BJ (cell line): ENCODE measurements at regions not wholly inside any gene's neighbourhood (a gene's known extent, or its start where the extent isn't known, plus 50 kb on each side); places are given as distances from the start of the nearest gene placed in this dataset.
A peak's percentile ranks its signal among the peaks of the same experiment; 100 is the strongest.
"Not testable (repeated sequence)": the region's sequence is repeated elsewhere in the genome, so short reads cannot be mapped to it uniquely, and the experiment has no call there.

Source experiments
- CTCF ChIA-PET: fragments of 350-600 bp; formaldehyde crosslinking; extraction: SDS; loops from one replicate; lab custom pipeline; 2021; ENCODE audit warnings: antibody characterized with exemption, inconsistent platforms; lab: Yijun Ruan, JAX
- POLR2A ChIA-PET: fragments of 300-600 bp; sonication (Branson Sonifier 250); formaldehyde crosslinking; extraction: SDS; loops from one replicate; lab custom pipeline; 2021; ENCODE audit warnings: antibody characterized with exemption; lab: Charles Lee
- DNase-seq: peaks from one replicate; pipeline ENCODE4 v3.0.0-alpha.2; 2011; ENCODE audit warnings: low read depth
- H3K27me3 ChIP-seq: 2 replicates; pipeline ENCODE4 v1.6.0; 2011; ENCODE audit warnings: low read length; ENCODE audit not compliant: control insufficient read depth, insufficient read depth
- H3K36me3 ChIP-seq: 2 replicates; pipeline ENCODE4 v1.5.1; 2011; ENCODE audit warnings: low read length; ENCODE audit not compliant: control insufficient read depth, insufficient read depth
- H3K4me3 ChIP-seq: 2 replicates; pipeline ENCODE4 v1.5.1; 2011; ENCODE audit warnings: low read depth, mild to moderate bottlenecking, control low read depth, low read length
- CTCF ChIP-seq: IDR thresholded peaks from 2 replicates; pipeline ENCODE4 v1.5.1; 2011; ENCODE audit warnings: low read depth, mild to moderate bottlenecking, control low read depth, inconsistent platforms, low read length, moderate library complexity; ENCODE audit not compliant: insufficient read depth

DNA sequence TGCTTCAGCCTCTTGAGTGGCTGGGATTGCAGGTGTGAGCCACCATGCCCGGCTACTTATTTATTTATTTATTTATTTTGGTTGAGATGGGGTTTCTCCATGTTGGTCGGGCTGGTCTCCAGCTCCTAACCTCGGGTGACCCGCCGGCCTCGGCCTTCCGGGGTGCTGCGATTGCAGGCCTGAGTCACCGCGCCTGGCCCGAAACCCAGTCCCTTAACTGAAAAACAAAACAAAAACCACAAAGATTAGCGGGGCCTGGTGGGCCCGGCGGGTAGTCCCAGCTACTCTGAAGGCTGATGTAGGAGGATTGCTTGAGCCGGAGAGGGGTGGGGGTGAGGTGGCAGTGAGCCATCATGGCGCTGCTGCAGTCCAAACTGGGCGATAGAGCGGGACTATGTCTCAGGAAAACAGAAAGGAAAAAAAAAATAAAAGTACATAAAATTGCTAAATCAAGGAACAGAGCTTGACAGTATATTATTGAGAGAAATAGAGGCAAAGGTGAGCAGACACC, 75.6 kb upstream of the NIPA1 start:
- H3K36me3 ChIP-seq, CTCF ChIA-PET, DNase-seq, POLR2A ChIA-PET, H3K27me3 ChIP-seq, H3K4me3 ChIP-seq: not testable (repeated sequence)

GRCh38 chr15:22713933-22714332, 72.5 kb upstream of the NIPA1 start:
- H3K27me3 ChIP-seq, H3K36me3 ChIP-seq, DNase-seq, CTCF ChIA-PET, POLR2A ChIA-PET, H3K4me3 ChIP-seq: not testable (repeated sequence)

GRCh38 chr15:22714358-22715132, 71.9 kb upstream of the NIPA1 start:
- H3K36me3 ChIP-seq, DNase-seq, CTCF ChIA-PET, H3K27me3 ChIP-seq, POLR2A ChIA-PET: not testable (repeated sequence)
- peak overlapping the region; percentile 8; the same call in 1 of the 2 replicates for H3K4me3 ChIP-seq

GRCh38 chr15:22715133-22715845, 71.2 kb upstream of the NIPA1 start:
- CTCF ChIA-PET, H3K36me3 ChIP-seq, DNase-seq, H3K27me3 ChIP-seq, POLR2A ChIA-PET: not testable (repeated sequence)
- H3K4me3 ChIP-seq, result peak overlapping the region; percentile 16

- 0 out of 2 replicates have a peak, but pooled peaks have one; percentile 5 for TF ChIP-seq CTCF
- POLR2A ChIA-PET, H3K36me3 ChIP-seq, H3K27me3 ChIP-seq, H3K4me3 ChIP-seq, DNase-seq, CTCF ChIA-PET: not testable (repeated sequence)
Measured at GRCh38 chr15:22719980-22720379, 66.5 kb upstream of the NIPA1 start.

DNA sequence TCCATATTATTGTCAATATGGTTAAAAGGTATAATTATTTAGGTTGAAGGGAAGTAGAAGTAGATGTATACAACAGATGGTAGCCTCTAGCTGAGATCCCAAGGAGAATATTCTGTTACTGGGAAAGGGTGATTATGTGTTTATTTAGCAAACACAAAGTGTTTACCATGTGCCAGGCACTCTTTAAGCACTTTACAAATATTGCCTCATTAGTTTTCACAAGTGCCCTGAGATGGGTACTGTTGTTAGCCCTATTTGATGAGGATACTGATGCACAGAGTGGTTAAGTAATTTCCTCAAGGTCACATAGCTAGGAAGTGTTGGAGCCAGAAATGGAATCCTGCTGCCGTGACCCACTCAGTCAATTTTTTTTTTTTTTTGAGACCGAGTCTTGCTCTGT, 60.3 kb upstream of the NIPA1 start:
- H3K27me3 ChIP-seq, H3K36me3 ChIP-seq, POLR2A ChIA-PET, DNase-seq, H3K4me3 ChIP-seq, CTCF ChIA-PET: not testable (repeated sequence)

DNA sequence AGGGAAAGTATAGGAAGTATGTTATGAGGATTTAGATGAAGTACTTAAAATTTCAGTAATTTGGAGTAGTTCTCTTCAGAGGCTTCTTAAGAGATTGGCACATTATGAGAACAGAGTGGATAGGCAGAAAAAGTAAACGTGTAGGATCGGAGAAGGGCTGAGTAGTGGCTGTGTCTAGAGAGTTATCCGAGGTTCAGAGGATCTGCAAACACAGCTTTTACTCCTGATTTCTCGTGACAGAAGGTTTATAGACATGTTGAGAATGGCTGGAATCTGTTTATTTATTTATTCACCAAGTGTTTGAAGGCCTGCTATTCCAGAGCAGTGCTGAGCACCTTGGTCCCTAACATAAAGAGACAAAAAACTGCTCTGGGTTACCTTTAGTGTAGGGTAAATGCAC, 51.4 kb upstream of the NIPA1 start:
- H3K4me3 ChIP-seq, H3K27me3 ChIP-seq, POLR2A ChIA-PET, CTCF ChIA-PET, H3K36me3 ChIP-seq, DNase-seq: not testable (repeated sequence)

DNA sequence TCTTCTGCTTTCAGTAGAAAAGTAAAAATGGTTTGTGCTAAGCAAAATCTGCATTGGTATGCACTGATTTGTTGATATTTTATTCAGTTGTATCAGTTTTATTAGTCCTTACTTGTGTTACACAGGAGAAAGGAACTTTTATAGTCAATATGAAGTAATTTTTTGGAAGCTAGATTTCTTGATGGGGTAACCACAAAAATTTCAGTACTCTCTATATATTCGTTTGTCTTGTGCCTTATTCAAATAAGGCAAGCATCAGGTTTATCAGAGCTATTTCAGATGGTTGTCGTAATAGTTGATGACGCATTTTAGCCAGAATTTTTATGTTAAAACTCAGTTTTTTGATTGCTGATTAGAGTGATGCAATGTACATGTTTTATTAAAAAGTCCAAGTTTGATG, 50.7 kb upstream of the NIPA1 start:
- POLR2A ChIA-PET, result interaction anchor here (0.6 kb wide), 1 partner anchor 143 kb away, joined by 11 read pairs; no protein-coding TSS in a partner anchor
- Histone ChIP-seq H3K27me3 (no peaks in the 10 kb centered on the region), H3K36me3 (no peaks in the 10 kb centered on the region), H3K4me3 (no peak overlapping the region)
- CTCF ChIA-PET, result no interaction called here
- peak; percentile 87 for DNase-seq
- no peak for TF ChIP-seq CTCF

DNA sequence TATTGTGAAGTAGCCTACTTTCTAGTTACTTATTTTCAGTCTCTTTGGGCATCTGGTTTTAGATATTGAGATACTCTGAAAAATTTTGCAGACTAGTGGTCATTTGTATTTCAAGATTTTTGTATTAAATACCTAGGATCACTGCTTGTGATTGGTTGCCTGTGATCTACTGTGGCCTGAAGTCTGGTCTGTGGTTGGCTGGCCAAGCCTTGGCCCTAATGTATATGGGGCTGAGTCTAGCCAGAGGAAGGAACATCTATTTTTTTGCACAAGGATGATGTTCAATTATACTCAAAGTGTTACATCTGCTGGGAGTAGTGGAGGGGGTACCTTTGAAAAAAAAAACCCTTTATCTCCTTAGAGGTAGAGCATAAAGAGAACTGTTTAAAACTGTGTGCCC, 50.2 kb upstream of the NIPA1 start:
- H3K4me3 ChIP-seq, H3K27me3 ChIP-seq, CTCF ChIA-PET, H3K36me3 ChIP-seq, DNase-seq, POLR2A ChIA-PET: not testable (repeated sequence)
